HG03521 (cell line): ENCODE measurements at regions not wholly inside any gene's neighbourhood (a gene's known extent, or its start where the extent isn't known, plus 50 kb on each side); places are given as distances from the start of the nearest gene placed in this dataset.
A peak's percentile ranks its signal among the peaks of the same experiment; 100 is the strongest.

Experiments
- ATAC-seq: cut with Tn5 transposase; IDR thresholded peaks from one replicate; pipeline ENCODE4 v1.9.1; 2021; ENCODE audit warnings: mild to moderate bottlenecking, moderate library complexity; ENCODE audit not compliant: unreplicated experiment

GRCh38 chr16:55257966-55258613, 65.9 kb upstream of the IRX6 start:
- ATAC-seq, result peak; percentile 79

GRCh38 chr16:55261301-55261700, 62.7 kb upstream of the IRX6 start:
- no peak for ATAC-seq

- no peak for ATAC-seq
Observed at GRCh38 chr16:55263271-55264250, 60.4 kb upstream of the IRX6 start.

- ATAC-seq, result no peak
Observed at GRCh38 chr16:55264949-55265348, 59.1 kb upstream of the IRX6 start.

GRCh38 chr16:55265926-55266325, 58.1 kb upstream of the IRX6 start:
- ATAC-seq, result no peak

- ATAC-seq, result no peak
Observed at GRCh38 chr16:55271945-55272513, 52.0 kb upstream of the IRX6 start.

GRCh38 chr16:55272744-55273143, 51.3 kb upstream of the IRX6 start:
- ATAC-seq, result no peak

- no peak for ATAC-seq
Observed at GRCh38 chr16:55273356-55273755, 50.6 kb upstream of the IRX6 start.

GRCh38 chr16:55273959-55274358, 50.0 kb upstream of the IRX6 start:
- no peak for ATAC-seq
